HUDEP-2 (cell line): ENCODE measurements at regions not wholly inside any gene's neighbourhood (a gene's known extent, or its start where the extent isn't known, plus 50 kb on each side); places are given as distances from the start of the nearest gene placed in this dataset.

Source experiments
- DNase-seq, 76 experiments: peaks; one replicate each; lab custom pipeline; 2025; ENCODE audit not compliant: unreplicated experiment in 76 of 76; lab: John Stamatoyannopoulos, UW

GRCh38 chr9:3054017-3054586 lies 210.2 kb upstream of the PUM3 start:
- no peak for DNase-seq

- DNase-seq = no peak
Observed at GRCh38 chr9:3049636-3050035, 205.7 kb upstream of the PUM3 start.

GRCh38 chr9:3047912-3048311 lies 204.0 kb upstream of the PUM3 start:
- no peak for DNase-seq

- no peak for DNase-seq
Observed at GRCh38 chr9:3045153-3045552, 201.3 kb upstream of the PUM3 start.

- DNase-seq = no peak
Observed at GRCh38 chr9:3043369-3043768, 199.5 kb upstream of the PUM3 start.

GRCh38 chr9:3040761-3041160 lies 196.9 kb upstream of the PUM3 start:
- no peak for DNase-seq

GRCh38 chr9:3036333-3036700 lies 192.4 kb upstream of the PUM3 start:
- no peak for DNase-seq

- no peak for DNase-seq
Observed at GRCh38 chr9:3035579-3036332, 191.9 kb upstream of the PUM3 start.

GRCh38 chr9:3032898-3033297 lies 189.0 kb upstream of the PUM3 start:
- no peak for DNase-seq

- DNase-seq = no peak
Observed at GRCh38 chr9:3028535-3028934, 184.6 kb upstream of the PUM3 start.

- DNase-seq = no peak
Observed at GRCh38 chr9:3027210-3027609, 183.3 kb upstream of the PUM3 start.

GRCh38 chr9:3023449-3023848 lies 179.6 kb upstream of the PUM3 start:
- no peak for DNase-seq

- no peak for DNase-seq
Observed at GRCh38 chr9:3018691-3019230, 174.9 kb upstream of the PUM3 start.

GRCh38 chr9:3018071-3018470 lies 174.2 kb upstream of the PUM3 start:
- DNase-seq = no peak

GRCh38 chr9:3014178-3014577 lies 170.3 kb upstream of the PUM3 start:
- no peak for DNase-seq

- DNase-seq = no peak
Observed at GRCh38 chr9:3012842-3013241, 168.9 kb upstream of the PUM3 start.

- DNase-seq = no peak
Observed at GRCh38 chr9:3012245-3012644, 168.3 kb upstream of the PUM3 start.

GRCh38 chr9:3008091-3008490 lies 164.2 kb upstream of the PUM3 start:
- DNase-seq = no peak

- DNase-seq = no peak
Observed at GRCh38 chr9:3007326-3007725, 163.4 kb upstream of the PUM3 start.

GRCh38 chr9:3006851-3007250 lies 163.0 kb upstream of the PUM3 start:
- no peak for DNase-seq

- DNase-seq = no peak
Observed at GRCh38 chr9:3004572-3004971, 160.7 kb upstream of the PUM3 start.

GRCh38 chr9:3001311-3001710 lies 157.4 kb upstream of the PUM3 start:
- no peak for DNase-seq
